ENCODE measurements at regions not wholly inside any gene's neighbourhood (a gene's known extent, or its start where the extent isn't known, plus 50 kb on each side); places are given as distances from the start of the nearest gene placed in this dataset.
"Not testable (repeated sequence)": the region's sequence is repeated elsewhere in the genome, so short reads cannot be mapped to it uniquely, and the experiment has no call there.

- Histone ChIP-seq H3K9me3 (ENCODE audit: control insufficient read depth in 4 of 4, insufficient read depth in 3 of 4, low read length in 3 of 4) (no peaks in the 10 kb centered on the region), H3K9ac (ENCODE audit: insufficient read depth in 1 of 2, low read length in 2 of 2) (no peak overlapping the region), H3K27me3 (ENCODE audit: control insufficient read depth in 3 of 3, insufficient read depth in 3 of 3, low read length in 2 of 3) (no peaks in the 10 kb centered on the region), H3K4me1 (ENCODE audit: control insufficient read depth in 5 of 5, insufficient read depth in 5 of 5, low read length in 5 of 5) (no peaks in the 10 kb centered on the region), H3K4me3 (no peak overlapping the region), H3K27ac (ENCODE audit: low read depth in 1 of 2, low read length in 1 of 2) (no peak overlapping the region), H3K36me3 (ENCODE audit: control insufficient read depth in 4 of 4, insufficient read depth in 4 of 4, low read length in 4 of 4) (no peaks in the 10 kb centered on the region)
- WGBS, 2 donors, result 88 to 93% methylated on average over 7 of the region's 7 CpGs
- no peak for TF ChIP-seq CTCF (IDR thresholded peaks at IDR 0.05; ENCODE audit: control extremely low read depth, extremely low read depth)
- DNase-seq, result no peak
- no peak for ATAC-seq (ENCODE audit: insufficient read depth, low FRiP score)
These were observed 82.0 kb upstream of the CASZ1 start for GRCh38 chr1:10878469-10878868.

DNA sequence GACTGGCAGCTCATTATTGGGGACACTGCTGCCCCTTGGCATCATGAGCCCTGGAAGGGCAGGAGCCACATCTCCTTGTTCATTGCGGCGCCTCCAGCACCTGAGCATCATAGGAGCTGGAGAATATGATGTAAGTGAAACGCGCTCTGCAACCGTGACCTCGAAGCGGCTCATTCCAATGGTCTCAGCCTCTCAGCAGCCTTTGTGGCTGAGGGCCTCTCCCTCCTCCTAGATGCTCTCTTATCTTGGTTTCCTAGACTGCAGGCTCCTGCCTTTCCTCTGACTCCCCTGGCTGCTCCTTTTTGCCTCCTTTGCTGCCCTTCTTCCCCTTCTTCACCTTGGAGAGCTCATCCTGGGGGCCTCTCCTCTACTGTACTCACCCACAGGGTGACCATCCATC is 83.6 kb upstream of the CASZ1 start:
- H3K27ac ChIP-seq (ENCODE audit: low read depth in 1 of 2, low read length in 1 of 2), result no peak overlapping the region
- no peaks in the 10 kb centered on the region for H3K4me1 ChIP-seq (ENCODE audit: control insufficient read depth in 5 of 5, insufficient read depth in 5 of 5, low read length in 5 of 5)
- no peak for ATAC-seq (ENCODE audit: insufficient read depth, low FRiP score)
- no peak overlapping the region for H3K4me3 ChIP-seq
- no peak overlapping the region for H3K9ac ChIP-seq (ENCODE audit: insufficient read depth in 1 of 2, low read length in 2 of 2)
- no peak for DNase-seq
- no peak for TF ChIP-seq CTCF (IDR thresholded peaks at IDR 0.05; ENCODE audit: control extremely low read depth, extremely low read depth)
- H3K9me3 ChIP-seq (ENCODE audit: control insufficient read depth in 4 of 4, insufficient read depth in 3 of 4, low read length in 3 of 4), result no peaks in the 10 kb centered on the region
- no peaks in the 10 kb centered on the region for H3K36me3 ChIP-seq (ENCODE audit: control insufficient read depth in 4 of 4, insufficient read depth in 4 of 4, low read length in 4 of 4)
- 81 to 86% methylated on average over 7 of the region's 7 CpGs for WGBS, 2 donors
- no peaks in the 10 kb centered on the region for H3K27me3 ChIP-seq (ENCODE audit: control insufficient read depth in 3 of 3, insufficient read depth in 3 of 3, low read length in 2 of 3)

DNA sequence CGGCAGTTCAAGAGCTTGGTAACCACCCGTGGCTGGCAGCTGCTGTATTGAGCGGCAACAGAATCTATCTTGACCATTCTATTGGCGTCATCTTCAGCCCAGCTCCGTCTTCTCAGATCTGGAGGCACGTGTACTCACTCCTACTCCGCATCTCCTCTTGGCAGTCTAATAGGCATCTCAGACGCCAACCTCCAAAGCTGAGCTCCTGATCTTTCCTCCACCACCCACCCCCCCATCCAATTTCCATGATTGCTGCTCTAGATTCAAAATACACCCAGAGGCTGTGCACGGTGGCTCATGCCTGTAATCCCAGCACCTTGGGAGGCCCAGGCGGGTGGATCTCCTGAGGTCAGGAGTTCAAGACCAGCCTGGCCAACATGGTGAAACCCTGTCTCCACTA is 84.6 kb upstream of the CASZ1 start:
- no peaks in the 10 kb centered on the region for H3K9me3 ChIP-seq (ENCODE audit: control insufficient read depth in 4 of 4, insufficient read depth in 3 of 4, low read length in 3 of 4)
- no peak overlapping the region for H3K9ac ChIP-seq (ENCODE audit: insufficient read depth in 1 of 2, low read length in 2 of 2)
- TF ChIP-seq CTCF (IDR thresholded peaks at IDR 0.05; ENCODE audit: control extremely low read depth, extremely low read depth), result no peak
- H3K27me3 ChIP-seq (ENCODE audit: control insufficient read depth in 3 of 3, insufficient read depth in 3 of 3, low read length in 2 of 3), result no peaks in the 10 kb centered on the region
- no peaks in the 10 kb centered on the region for H3K36me3 ChIP-seq (ENCODE audit: control insufficient read depth in 4 of 4, insufficient read depth in 4 of 4, low read length in 4 of 4)
- WGBS, 2 donors, result 91 to 93% methylated on average over 10 of the region's 10 CpGs
- ATAC-seq (ENCODE audit: insufficient read depth, low FRiP score) (no peak), DNase-seq (no peak)
- H3K4me1 ChIP-seq (ENCODE audit: control insufficient read depth in 5 of 5, insufficient read depth in 5 of 5, low read length in 5 of 5), result no peaks in the 10 kb centered on the region
- H3K4me3 ChIP-seq, result no peak overlapping the region
- H3K27ac ChIP-seq (ENCODE audit: low read depth in 1 of 2, low read length in 1 of 2), result no peak overlapping the region

DNA sequence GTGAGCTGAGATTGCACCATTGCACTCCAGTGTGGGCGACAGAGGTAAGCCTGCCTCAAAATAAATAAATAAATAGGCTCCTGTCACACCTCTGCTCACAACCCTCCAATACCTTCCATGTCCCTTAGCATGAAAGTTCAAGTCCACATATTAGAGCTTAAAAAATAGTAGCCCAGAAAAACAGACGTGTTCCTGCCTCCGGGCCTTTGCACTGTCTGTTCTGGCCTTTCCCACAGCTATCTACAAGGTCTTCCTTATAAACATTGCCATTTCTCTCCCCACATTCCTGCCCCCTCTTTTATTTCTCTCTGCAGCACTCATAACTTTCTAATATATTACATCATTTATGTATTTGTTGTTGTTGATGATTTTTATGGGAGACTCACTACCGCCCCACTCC is 85.6 kb upstream of the CASZ1 start:
- ATAC-seq (ENCODE audit: insufficient read depth, low FRiP score), result no peak
- Histone ChIP-seq H3K9ac (ENCODE audit: insufficient read depth in 1 of 2, low read length in 2 of 2) (no peak overlapping the region), H3K27ac (ENCODE audit: low read depth in 1 of 2, low read length in 1 of 2) (no peak overlapping the region), H3K9me3 (ENCODE audit: control insufficient read depth in 4 of 4, insufficient read depth in 3 of 4, low read length in 3 of 4) (no peaks in the 10 kb centered on the region), H3K27me3 (ENCODE audit: control insufficient read depth in 3 of 3, insufficient read depth in 3 of 3, low read length in 2 of 3) (no peaks in the 10 kb centered on the region), H3K4me1 (ENCODE audit: control insufficient read depth in 5 of 5, insufficient read depth in 5 of 5, low read length in 5 of 5) (no peaks in the 10 kb centered on the region), H3K4me3 (no peak overlapping the region), H3K36me3 (ENCODE audit: control insufficient read depth in 4 of 4, insufficient read depth in 4 of 4, low read length in 4 of 4) (no peaks in the 10 kb centered on the region)
- no peak for DNase-seq
- 94 to 97% methylated on average over 4 of the region's 4 CpGs for WGBS, 2 donors
- no peak for TF ChIP-seq CTCF (IDR thresholded peaks at IDR 0.05; ENCODE audit: control extremely low read depth, extremely low read depth)

DNA sequence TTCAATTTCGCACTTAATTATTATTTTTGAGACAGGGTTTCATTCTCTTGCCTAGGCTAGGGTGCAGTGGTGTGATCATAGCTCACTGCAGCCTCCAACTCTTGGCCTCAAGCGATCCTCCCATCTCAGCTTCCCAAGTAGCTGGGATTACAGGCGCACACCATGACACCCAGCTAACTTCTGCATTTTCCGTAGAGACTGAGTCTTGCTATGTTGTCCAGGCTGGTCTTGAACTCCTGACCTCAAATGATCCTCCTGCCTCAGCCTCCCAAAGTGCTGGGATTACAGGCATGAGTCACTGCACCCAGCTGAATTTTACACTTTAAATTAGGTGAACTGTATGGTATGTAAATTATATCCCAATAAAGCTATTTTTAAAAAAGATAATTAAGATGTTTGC is 90.6 kb upstream of the CASZ1 start:
- 80 to 95% methylated on average over 4 of the region's 4 CpGs for WGBS, 2 donors
- not testable (repeated sequence) for H3K27me3 ChIP-seq (ENCODE audit: control insufficient read depth in 3 of 3, insufficient read depth in 3 of 3, low read length in 2 of 3)

More for the DNA sequence above, 90.6 kb upstream of the CASZ1 start:
- peaks cover 0 to 20% (median 0%) of the 10 kb centered on the region in 5 donors for H3K4me1 ChIP-seq (ENCODE audit: control insufficient read depth in 5 of 5, insufficient read depth in 5 of 5, low read length in 5 of 5)
- H3K9me3 ChIP-seq (ENCODE audit: control insufficient read depth in 4 of 4, insufficient read depth in 3 of 4, low read length in 3 of 4); H3K27ac ChIP-seq (ENCODE audit: low read depth in 1 of 2, low read length in 1 of 2); H3K9ac ChIP-seq (ENCODE audit: insufficient read depth in 1 of 2, low read length in 2 of 2); DNase-seq; H3K4me3 ChIP-seq; H3K36me3 ChIP-seq (ENCODE audit: control insufficient read depth in 4 of 4, insufficient read depth in 4 of 4, low read length in 4 of 4); ATAC-seq (ENCODE audit: insufficient read depth, low FRiP score): not testable (repeated sequence)

Data from lung (tissue), 11 donors.